ENCODE measurements at regions not wholly inside any gene's neighbourhood (a gene's known extent, or its start where the extent isn't known, plus 50 kb on each side); places are given as distances from the start of the nearest gene placed in this dataset.
"Not testable (repeated sequence)": the region's sequence is repeated elsewhere in the genome, so short reads cannot be mapped to it uniquely, and the experiment has no call there.

DNA sequence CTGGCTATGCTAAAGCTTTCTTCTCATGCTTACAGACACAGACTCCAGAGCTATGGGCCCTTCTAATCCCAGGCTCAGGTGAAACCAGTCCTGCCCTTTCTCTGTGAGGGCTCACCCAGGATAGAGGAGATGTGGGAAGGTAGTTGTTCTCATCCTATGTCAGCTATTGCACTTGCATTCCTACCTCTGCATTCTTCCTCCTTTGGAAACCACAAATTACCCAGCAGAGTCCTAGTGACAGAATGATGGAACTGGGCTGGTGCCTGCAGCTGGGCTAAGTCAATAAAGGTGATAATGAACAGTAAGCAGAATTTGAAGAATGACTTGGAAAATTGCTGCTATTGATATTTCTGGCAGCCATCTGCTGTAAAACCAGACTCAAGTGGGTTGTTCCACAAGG lies 560.0 kb downstream of the TMEM135 start:
- H3K9me3 Mint-ChIP-seq (ENCODE audit: low read depth) = peaks cover 11% of the 10 kb centered on the region
- DNase-seq (ENCODE audit: low spot score) = no peak
- H3K36me3 Mint-ChIP-seq (ENCODE audit: low read depth) = no peaks in the 10 kb centered on the region
- H3K27me3 Mint-ChIP-seq (ENCODE audit: low read depth) = peaks cover 6% of the 10 kb centered on the region
- no peak overlapping the region for H3K4me3 Mint-ChIP-seq (ENCODE audit: unreplicated experiment)
- peaks cover 11% of the 10 kb centered on the region for H3K4me1 Mint-ChIP-seq (ENCODE audit: low read depth)
- no peak overlapping the region for H3K27ac Mint-ChIP-seq (ENCODE audit: unreplicated experiment)
- TF ChIP-seq, protein P1, sequence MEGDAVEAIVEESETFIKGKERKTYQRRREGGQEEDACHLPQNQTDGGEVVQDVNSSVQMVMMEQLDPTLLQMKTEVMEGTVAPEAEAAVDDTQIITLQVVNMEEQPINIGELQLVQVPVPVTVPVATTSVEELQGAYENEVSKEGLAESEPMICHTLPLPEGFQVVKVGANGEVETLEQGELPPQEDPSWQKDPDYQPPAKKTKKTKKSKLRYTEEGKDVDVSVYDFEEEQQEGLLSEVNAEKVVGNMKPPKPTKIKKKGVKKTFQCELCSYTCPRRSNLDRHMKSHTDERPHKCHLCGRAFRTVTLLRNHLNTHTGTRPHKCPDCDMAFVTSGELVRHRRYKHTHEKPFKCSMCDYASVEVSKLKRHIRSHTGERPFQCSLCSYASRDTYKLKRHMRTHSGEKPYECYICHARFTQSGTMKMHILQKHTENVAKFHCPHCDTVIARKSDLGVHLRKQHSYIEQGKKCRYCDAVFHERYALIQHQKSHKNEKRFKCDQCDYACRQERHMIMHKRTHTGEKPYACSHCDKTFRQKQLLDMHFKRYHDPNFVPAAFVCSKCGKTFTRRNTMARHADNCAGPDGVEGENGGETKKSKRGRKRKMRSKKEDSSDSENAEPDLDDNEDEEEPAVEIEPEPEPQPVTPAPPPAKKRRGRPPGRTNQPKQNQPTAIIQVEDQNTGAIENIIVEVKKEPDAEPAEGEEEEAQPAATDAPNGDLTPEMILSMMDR (IDR thresholded peaks at IDR 0.05) = no peak

DNA sequence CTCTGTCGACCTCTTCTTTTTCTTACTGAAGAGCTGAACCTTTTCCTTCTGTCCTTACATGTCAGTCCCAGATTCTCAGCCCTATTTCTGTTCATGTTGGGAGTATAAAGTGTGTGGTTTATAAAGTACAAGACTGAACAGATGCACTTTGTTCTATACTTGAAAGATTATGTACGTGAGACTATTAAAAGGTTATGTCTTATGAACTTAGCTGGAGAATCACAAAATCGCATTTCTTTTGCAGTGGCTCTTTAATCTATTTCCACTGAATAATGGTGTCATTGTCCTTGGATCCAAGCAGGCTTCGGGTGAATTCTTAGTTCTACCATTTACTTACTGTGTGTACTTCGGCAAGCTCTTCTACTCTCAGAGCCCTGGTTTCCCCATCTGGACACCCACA lies 558.4 kb downstream of the TMEM135 start:
- Mint-ChIP-seq H3K4me1 (ENCODE audit: low read depth) (peaks cover 8% of the 10 kb centered on the region), H3K9me3 (ENCODE audit: low read depth) (peaks cover 24% of the 10 kb centered on the region), H3K36me3 (ENCODE audit: low read depth) (no peaks in the 10 kb centered on the region), H3K4me3 (ENCODE audit: unreplicated experiment) (no peak overlapping the region), H3K27me3 (ENCODE audit: low read depth) (peaks cover 6% of the 10 kb centered on the region), H3K27ac (ENCODE audit: unreplicated experiment) (no peak overlapping the region)
- no peak for DNase-seq (ENCODE audit: low spot score)
- TF ChIP-seq, protein P1 (IDR thresholded peaks at IDR 0.05) = no peak

DNA sequence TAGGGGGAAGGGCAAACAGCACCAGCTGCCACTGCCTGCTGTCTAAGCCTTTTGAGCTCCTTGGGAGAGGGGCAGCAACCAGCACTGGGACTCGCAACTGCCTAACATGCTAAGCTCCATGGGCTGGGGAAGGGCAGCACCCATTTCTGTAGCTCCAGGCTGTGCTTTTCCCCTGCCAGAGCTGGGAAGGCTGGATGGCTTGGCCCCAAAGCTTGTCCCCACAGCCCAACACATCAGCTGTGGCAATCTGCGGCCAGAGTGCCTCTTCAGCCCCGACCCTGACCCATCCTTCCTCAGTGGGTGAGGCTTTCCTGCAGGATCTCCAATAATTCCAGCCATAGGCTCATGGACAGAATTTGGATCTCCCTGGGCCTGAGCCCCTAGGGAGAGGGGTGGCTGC lies 551.3 kb downstream of the TMEM135 start:
- no peaks in the 10 kb centered on the region for H3K27me3 Mint-ChIP-seq (ENCODE audit: low read depth)
- TF ChIP-seq, protein P1 (IDR thresholded peaks at IDR 0.05) = no peak
- H3K4me1 Mint-ChIP-seq (ENCODE audit: low read depth) = no peaks in the 10 kb centered on the region
- no peak overlapping the region for H3K4me3 Mint-ChIP-seq (ENCODE audit: unreplicated experiment)
- H3K27ac Mint-ChIP-seq (ENCODE audit: unreplicated experiment) = no peak overlapping the region
- H3K36me3 Mint-ChIP-seq (ENCODE audit: low read depth) = no peaks in the 10 kb centered on the region
- no peak for DNase-seq (ENCODE audit: low spot score)
- H3K9me3 Mint-ChIP-seq (ENCODE audit: low read depth) = peaks cover 56% of the 10 kb centered on the region

DNA sequence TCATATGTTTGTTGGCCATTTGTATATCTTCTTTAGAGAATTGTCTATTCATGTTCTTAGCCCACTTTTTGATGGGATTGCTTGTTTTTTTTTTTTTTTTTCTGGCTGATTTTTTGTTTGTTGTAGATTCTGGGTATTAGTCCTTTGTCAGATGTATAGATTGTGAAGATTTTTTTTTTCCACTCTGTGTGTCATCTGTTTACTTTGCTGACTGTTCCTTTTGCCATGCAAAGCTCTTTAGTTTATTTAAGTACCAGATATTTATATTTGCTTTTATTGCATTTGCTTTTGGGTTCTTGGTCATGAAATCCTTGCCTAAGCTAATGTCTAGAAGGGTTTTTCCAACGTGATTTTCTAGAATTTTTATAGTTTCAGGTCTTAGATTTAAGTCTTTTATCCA lies 547.9 kb downstream of the TMEM135 start:
- H3K36me3 Mint-ChIP-seq (ENCODE audit: low read depth); H3K4me3 Mint-ChIP-seq (ENCODE audit: unreplicated experiment); H3K27me3 Mint-ChIP-seq (ENCODE audit: low read depth); H3K27ac Mint-ChIP-seq (ENCODE audit: unreplicated experiment); H3K4me1 Mint-ChIP-seq (ENCODE audit: low read depth); DNase-seq (ENCODE audit: low spot score): not testable (repeated sequence)
- H3K9me3 Mint-ChIP-seq (ENCODE audit: low read depth) = peaks cover 28% of the 10 kb centered on the region

DNA sequence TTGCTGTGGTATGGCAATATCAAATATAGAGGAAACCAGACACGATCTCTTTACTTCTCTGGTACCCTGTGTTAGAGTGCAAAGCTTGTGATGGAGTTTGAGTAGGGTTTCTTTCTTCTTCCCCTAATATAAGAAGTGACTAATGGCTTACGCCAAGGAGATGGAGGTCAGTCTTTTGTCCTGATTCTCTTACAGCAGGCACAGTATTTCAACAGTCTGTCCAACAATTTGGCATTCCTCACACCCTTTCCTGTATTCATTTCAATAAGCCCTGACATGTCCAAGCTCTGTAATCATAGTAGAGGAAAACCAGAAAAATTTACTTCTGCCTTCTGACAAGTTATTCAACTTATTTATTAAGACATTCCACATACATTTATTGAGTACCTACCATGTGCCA lies 546.2 kb downstream of the TMEM135 start:
- H3K27ac Mint-ChIP-seq (ENCODE audit: unreplicated experiment) = no peak overlapping the region
- no peak overlapping the region for H3K4me3 Mint-ChIP-seq (ENCODE audit: unreplicated experiment)
- no peak for DNase-seq (ENCODE audit: low spot score)
- TF ChIP-seq, protein P1 (IDR thresholded peaks at IDR 0.05) = no peak
- peaks cover 17% of the 10 kb centered on the region for H3K9me3 Mint-ChIP-seq (ENCODE audit: low read depth)
- H3K27me3 Mint-ChIP-seq (ENCODE audit: low read depth) = peaks cover 2% of the 10 kb centered on the region
- H3K36me3 Mint-ChIP-seq (ENCODE audit: low read depth) = no peaks in the 10 kb centered on the region
- no peaks in the 10 kb centered on the region for H3K4me1 Mint-ChIP-seq (ENCODE audit: low read depth)

DNA sequence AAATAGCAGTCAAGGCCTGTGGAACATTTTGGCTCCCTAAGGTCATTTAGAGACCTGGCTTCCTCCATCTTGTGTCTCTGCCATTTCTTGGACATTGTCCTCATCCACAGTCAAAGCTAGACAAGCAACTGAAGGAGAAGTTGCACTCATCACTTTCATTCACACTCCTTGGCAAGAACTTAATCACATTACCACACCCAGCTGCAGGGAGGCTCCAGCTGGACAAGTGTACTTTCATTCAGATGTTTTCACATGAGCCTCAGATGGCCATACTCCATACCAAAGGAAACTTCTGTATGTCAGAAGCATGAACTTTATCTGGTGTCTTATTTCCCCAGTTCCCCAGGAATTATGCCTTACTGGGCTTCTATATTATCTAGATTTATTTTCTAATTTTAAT lies 537.4 kb downstream of the TMEM135 start:
- H3K27ac Mint-ChIP-seq (ENCODE audit: unreplicated experiment) = no peak overlapping the region
- no peaks in the 10 kb centered on the region for H3K9me3 Mint-ChIP-seq (ENCODE audit: low read depth)

More for the DNA sequence above, 537.4 kb downstream of the TMEM135 start:
- Mint-ChIP-seq H3K36me3 (ENCODE audit: low read depth) (no peaks in the 10 kb centered on the region), H3K4me1 (ENCODE audit: low read depth) (no peaks in the 10 kb centered on the region), H3K27me3 (ENCODE audit: low read depth) (no peaks in the 10 kb centered on the region), H3K4me3 (ENCODE audit: unreplicated experiment) (no peak overlapping the region)
- DNase-seq (ENCODE audit: low spot score) = no peak
- TF ChIP-seq, protein P1 (IDR thresholded peaks at IDR 0.05) = no peak
